NCI-H2227 (cell line): ENCODE measurements at regions not wholly inside any gene's neighbourhood (a gene's known extent, or its start where the extent isn't known, plus 50 kb on each side); places are given as distances from the start of the nearest gene placed in this dataset.

Source experiments
- DNase-seq: peaks from one replicate; lab custom pipeline; 2025; ENCODE audit not compliant: unreplicated experiment; lab: John Stamatoyannopoulos, UW

DNA sequence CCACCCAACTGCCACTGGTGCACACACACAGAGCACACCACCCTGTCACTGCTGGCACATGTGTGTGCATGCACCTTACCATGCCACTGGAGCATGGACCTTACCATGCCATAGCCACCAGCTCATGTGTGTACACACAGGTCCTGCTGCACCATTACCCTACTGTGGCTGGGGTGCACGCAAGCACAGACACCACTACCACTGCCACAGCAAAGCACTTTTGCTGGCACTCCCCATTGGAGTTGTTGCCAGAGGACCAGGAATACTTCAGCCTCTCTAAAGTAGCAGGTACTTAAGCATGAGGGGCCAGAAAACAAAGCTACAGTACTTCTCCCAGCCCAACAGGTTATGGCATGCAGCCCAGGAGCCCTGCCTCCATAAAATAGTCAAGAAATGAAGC lies 404.8 kb downstream of the MBD2 start:
- DNase-seq: no peak

GRCh38 chr18:53819174-53819573 lies 405.3 kb downstream of the MBD2 start:
- no peak for DNase-seq

DNA sequence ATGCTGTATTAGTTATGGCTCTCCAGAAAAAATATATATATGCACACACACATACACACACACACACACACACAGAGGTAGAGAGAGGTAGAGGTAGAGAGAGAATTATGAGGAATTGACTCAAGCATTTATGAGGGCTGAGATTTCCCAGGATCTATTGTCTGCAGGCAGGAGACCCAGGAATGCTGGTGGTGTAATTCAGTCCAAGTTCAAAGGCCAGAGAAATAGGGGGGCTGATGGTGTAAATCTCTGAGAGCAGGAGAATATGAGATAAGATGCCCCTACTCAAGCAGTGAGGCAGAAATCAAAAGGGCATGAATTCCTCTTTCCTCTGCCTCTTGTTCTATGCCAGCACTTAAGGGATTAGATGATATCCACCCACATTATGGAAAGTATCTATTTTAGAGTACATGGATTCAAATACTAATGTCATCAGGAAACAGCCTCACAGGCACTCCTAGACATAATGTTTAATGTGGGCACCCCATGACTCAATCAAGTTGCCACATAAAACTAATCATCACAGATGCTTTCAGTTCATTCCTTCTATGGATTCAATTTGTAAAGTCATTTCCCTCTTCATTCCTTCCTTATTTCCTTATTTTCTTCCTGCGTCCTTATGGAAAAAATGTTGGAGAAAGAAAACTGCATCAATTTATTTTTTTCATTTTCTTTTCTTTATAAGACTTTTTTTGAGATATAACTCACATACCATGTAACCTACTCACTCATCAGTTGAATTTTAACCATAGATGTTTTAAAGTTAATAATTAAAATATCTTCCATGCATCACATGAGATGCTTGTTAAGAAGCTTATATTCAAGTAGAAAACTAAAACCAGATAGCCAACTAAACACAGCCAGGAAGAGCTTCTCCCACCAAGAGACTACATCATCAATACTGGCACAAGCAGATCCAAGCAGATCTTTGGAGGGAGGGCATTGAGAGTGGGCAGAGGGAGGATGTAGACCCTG lies 406.2 kb downstream of the MBD2 start:
- no peak for DNase-seq

DNA sequence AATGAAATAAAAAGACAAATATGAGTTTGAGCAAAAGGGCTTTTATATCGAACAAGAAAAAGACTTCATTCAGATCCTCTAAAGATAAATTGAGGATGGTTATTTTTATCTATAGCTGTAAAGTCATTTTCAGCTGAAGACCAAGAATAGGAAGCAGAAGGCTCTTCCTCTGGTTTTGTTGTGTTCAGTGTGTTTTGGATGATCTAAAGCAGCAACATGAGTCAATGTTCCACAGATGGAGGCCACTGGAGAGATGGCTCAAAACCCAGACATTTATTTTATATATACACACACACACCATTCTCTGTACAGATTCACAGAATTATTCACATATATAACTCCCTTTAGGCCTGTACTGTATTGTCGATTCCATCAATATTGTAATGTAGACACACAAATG lies 424.3 kb downstream of the MBD2 start:
- no peak for DNase-seq

GRCh38 chr18:53799134-53799533 lies 425.3 kb downstream of the MBD2 start:
- DNase-seq: no peak

DNA sequence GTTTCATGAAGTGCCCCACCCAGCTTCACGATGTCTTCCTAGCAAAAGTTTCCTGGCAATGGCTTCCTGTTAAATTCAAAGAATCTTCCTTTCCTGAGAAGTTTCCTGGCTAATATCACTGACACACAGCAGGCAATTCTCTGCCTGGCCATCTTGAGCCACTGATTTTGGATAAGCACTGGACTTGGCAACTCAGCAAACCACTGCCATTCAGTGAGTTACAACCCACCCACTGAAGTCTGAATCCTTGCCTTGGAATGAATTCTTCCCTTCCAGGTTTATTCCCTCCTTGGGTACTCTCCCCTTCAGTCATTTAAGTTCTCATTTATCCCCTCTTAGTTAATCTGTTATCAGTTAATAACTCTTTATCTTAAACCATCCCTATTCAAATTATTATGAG lies 426.0 kb downstream of the MBD2 start:
- DNase-seq: no peak

GRCh38 chr18:53797998-53798495 lies 426.4 kb downstream of the MBD2 start:
- DNase-seq: no peak

- DNase-seq: no peak
These were observed 428.3 kb downstream of the MBD2 start for GRCh38 chr18:53796040-53796729.

GRCh38 chr18:53795610-53796009 lies 428.9 kb downstream of the MBD2 start:
- no peak for DNase-seq

DNA sequence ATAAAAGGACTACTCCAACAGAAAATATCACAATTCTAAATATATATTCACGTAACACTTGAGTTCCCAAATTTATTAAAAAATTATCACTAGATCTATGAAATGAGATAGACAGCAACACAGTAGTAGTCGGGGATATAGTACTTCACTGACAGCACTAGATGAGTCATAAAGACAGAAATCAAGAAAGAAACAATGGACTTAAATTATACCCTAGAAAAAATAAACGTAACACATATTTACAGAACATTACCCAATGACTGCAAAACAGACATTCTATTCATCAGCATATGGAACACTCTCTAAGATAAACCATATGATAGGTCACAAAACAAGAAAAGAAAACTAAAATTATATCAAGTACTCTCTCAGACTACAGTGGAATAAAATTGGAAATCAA lies 429.4 kb downstream of the MBD2 start:
- no peak for DNase-seq

GRCh38 chr18:53792762-53793161 lies 431.7 kb downstream of the MBD2 start:
- DNase-seq: no peak

- DNase-seq: no peak
These were observed 433.7 kb downstream of the MBD2 start for GRCh38 chr18:53790786-53791185.

GRCh38 chr18:53789376-53790247 lies 434.9 kb downstream of the MBD2 start:
- DNase-seq: no peak

DNA sequence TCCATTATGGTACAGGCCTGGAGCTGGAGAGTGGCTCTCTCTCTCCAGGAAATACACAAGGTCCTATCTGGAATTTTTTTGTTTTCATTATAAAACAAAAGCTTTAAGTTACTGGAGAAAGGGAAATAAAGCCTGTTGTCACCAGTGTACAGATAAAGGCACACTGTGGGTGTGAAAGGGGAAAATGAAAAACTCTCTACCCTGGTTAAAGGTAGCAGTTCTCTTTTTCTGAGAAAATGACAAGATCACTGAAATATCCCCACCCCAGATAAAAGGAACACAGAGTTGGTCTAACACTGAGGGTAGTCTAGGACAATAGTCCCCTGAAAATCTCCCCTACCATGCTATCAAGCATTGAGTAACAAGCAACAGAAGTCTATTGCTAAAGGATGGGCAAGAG lies 438.7 kb downstream of the MBD2 start:
- no peak for DNase-seq

DNA sequence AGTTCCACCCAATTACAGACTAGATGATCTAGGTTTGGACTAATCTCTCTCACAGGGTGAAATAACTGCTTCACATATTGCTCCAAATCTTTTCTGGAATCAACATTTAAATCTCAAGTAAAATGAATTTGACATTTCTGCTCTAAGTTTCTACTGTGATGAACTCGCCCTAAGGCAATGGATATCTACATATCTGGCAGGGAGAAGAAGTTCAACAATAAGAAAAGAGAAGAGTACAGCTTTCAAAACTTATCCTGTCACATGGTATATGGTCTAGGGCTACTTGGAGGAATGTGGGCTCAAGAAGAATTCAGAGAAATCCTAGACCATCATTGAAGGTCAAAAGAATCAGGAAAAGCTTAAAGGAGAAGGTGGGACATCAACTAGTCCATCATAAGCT lies 440.2 kb downstream of the MBD2 start:
- no peak for DNase-seq

DNA sequence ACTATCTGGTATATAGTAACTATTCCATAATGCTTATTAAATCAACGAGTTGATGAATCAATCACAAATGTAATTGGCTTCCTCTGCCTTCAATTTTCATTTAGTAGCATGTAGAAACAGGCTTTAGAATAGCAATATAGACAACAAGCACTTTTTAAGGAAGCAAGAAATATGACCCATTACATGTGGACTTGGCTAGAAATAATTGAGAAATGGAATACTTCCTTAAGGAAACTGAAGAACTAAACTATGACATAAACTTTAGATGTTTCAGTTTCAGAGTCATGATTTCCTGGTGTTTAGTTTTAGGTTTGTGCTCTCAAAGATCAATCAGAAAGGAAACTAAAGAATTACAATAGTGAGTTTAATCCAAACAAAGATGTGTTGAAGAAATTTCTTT lies 443.8 kb downstream of the MBD2 start:
- DNase-seq: no peak

DNA sequence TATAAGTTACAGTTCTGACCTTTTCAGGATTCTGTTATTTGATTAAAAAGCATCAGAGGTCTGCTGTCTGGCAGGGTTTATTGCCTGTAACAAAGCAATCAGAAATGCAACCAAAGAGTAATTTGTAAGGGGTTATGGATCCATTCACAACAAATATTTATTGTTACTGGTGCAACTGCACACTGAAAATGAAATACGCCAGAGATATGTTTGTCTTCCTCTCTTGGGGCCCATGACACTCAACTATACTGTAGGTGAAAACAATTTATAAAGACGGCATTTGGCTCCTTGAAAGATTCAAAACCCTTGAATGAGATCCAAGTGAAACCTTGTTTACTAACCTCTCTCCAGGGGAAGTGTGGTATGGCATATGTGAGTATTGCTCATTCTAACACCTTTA lies 452.2 kb downstream of the MBD2 start:
- DNase-seq: no peak

DNA sequence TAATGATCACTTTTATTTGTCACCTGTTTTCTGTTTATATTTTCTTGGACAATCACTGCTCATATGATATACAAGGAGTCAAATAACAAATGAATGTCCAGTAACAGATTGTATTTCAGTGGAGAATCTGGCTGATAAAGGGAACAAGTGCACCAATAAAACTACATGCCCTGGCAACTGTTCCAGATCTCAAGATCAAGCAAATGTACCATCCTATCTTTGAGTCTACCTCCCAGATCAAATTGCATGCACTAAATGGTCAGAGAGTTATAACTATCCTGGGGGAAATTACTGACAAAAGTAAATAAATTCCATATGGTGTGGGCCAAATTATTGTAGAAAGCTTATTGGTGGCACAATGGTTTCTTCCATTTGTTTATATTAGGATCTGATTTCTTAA lies 452.8 kb downstream of the MBD2 start:
- no peak for DNase-seq

GRCh38 chr18:53765211-53765610 lies 459.3 kb downstream of the MBD2 start:
- no peak for DNase-seq

DNA sequence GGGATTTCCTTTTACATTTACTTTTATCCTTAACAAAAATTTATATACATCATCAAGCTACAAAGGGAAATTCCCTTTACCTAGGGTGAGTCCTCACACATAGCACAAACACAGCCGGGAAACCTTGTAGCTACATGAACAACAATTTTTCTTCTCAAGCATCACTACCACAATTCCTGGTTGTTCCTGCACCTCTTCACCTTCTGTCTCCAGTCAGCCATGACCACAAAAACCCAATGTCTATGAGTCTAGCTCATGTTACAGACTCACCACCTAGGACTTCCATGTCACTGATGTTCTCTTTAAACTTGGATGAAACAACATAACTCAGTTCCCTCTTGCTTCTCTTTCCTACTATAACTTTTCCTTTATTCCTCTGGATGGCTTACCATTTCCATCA lies 460.4 kb downstream of the MBD2 start:
- DNase-seq: no peak

GRCh38 chr18:53757328-53757727 lies 467.1 kb downstream of the MBD2 start:
- no peak for DNase-seq
